Adipocyte (in vitro differentiated cells): ENCODE measurements at regions not wholly inside any gene's neighbourhood (a gene's known extent, or its start where the extent isn't known, plus 50 kb on each side); places are given as distances from the start of the nearest gene placed in this dataset.

Experiments
- DNase-seq: peaks from one replicate; pipeline ENCODE4 v3.0.0-alpha.2; 2015; ENCODE audit warnings: low read depth
- H3K27me3 ChIP-seq: replicated peaks from 2 replicates; pipeline ENCODE4 v1.7.0; 2013; ENCODE audit warnings: mild to moderate bottlenecking, low read length, moderate library complexity; ENCODE audit not compliant: control insufficient read depth, insufficient read depth
- H3K36me3 ChIP-seq: 2 replicates; pipeline ENCODE4 v1.7.0; 2013; ENCODE audit warnings: low read length, mild to moderate bottlenecking, moderate library complexity; ENCODE audit not compliant: control insufficient read depth, insufficient read depth, severe bottlenecking
- H3K4me1 ChIP-seq: 2 replicates; pipeline ENCODE4 v1.7.0; 2013; ENCODE audit warnings: mild to moderate bottlenecking, low read length, moderate library complexity; ENCODE audit not compliant: control insufficient read depth, insufficient read depth
- H3K4me3 ChIP-seq: 2 replicates; pipeline ENCODE4 v1.7.0; 2013; ENCODE audit warnings: mild to moderate bottlenecking, low read length, moderate library complexity
- H3K9ac ChIP-seq: 2 replicates; pipeline ENCODE4 v1.7.0; 2013; ENCODE audit warnings: mild to moderate bottlenecking, low read length, moderate library complexity
- H3K9me3 ChIP-seq: 2 replicates; pipeline ENCODE4 v1.7.0; 2013; ENCODE audit warnings: mild to moderate bottlenecking, low read length, moderate library complexity; ENCODE audit not compliant: control insufficient read depth

DNA sequence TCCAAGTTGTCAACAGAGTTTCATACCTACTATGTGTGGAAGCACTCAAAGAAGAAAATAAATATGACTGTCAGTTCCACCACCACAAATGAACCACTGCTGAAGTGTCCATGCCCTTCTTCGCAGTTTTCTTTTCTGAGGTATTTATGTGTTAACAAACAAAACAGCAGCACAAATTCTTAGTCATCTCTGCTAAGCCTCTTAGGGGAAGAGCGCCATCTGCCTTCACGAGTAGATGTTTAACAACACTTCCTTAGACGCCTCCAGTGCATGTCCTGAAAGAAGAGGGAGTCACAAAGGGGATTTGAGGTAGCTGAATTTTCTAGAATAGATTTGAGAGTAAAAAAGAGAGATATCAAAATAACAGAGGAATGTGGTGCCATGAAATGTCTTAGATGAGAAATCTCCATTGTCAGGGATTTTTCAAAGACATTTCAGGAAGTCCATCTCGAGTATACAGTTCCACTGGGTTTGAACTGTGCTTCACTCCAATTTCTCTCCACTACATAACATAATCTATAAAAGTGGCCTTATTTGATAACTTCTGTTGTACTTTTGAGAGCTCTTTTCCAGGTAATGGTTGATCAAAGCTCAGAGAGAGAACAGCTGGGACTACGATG lies 775.3 kb upstream of the POM121L12 start:
- Histone ChIP-seq H3K27me3 (no peaks in the 10 kb centered on the region), H3K9me3 (no peaks in the 10 kb centered on the region), H3K36me3 (no peaks in the 10 kb centered on the region), H3K4me3 (no peak overlapping the region), H3K4me1 (no peaks in the 10 kb centered on the region), H3K9ac (no peak overlapping the region)
- DNase-seq: no peak

DNA sequence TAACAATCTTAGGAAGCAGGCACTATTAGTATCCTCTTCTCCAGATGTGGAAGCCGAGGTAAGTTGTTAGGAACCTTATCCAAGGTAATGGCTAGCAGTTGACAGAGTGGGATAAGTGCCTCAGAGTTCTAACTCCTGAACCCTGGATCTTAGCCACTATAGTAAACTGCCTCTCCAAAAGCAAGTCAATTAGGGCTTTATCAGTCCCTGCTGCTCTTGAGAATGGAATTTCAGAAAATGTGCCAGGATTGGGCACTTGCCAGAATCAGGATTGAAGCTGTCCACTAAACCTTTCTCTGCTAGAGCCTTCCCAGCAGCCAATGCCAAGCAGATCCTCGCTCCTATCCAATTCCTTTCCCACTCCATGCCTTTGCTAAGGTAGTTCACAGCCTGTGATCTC lies 777.5 kb upstream of the POM121L12 start:
- Histone ChIP-seq H3K9ac (no peak overlapping the region), H3K27me3 (no peaks in the 10 kb centered on the region), H3K4me1 (no peaks in the 10 kb centered on the region), H3K4me3 (no peak overlapping the region), H3K36me3 (no peaks in the 10 kb centered on the region), H3K9me3 (no peaks in the 10 kb centered on the region)
- no peak for DNase-seq

DNA sequence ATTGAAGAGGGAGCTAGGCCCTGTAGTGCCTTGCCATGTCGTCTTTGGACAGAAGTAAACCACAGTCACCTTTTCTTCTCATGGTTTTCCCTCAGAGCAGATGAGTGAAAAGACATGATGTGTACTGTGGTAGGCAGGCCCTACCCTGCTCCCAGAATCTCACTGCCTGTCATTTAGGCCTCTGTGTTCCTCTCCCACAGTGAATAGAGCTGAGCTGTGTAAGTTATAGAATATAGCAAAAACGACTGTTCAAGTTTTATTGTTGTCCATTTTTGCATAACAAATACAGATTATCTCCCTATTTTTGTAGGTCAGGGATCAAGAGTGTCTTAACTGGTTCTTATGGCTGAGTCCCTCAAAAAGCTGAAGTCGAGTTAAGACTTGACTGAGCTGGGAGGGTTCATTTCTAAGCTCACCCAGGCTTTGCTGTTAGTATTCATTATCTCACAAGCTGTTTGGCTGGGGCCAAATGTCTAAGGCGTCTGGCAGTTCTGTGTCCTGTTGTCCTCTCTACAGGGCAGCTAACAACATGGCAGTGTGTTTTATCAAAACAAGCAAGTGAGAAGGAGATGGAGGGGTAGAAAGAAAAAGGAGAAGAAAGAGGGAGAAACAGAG lies 780.9 kb upstream of the POM121L12 start:
- H3K9me3 ChIP-seq: no peaks in the 10 kb centered on the region
- no peaks in the 10 kb centered on the region for H3K36me3 ChIP-seq
- no peaks in the 10 kb centered on the region for H3K27me3 ChIP-seq
- no peak for DNase-seq
- no peak overlapping the region for H3K4me3 ChIP-seq
- no peak overlapping the region for H3K9ac ChIP-seq
- H3K4me1 ChIP-seq: no peaks in the 10 kb centered on the region

DNA sequence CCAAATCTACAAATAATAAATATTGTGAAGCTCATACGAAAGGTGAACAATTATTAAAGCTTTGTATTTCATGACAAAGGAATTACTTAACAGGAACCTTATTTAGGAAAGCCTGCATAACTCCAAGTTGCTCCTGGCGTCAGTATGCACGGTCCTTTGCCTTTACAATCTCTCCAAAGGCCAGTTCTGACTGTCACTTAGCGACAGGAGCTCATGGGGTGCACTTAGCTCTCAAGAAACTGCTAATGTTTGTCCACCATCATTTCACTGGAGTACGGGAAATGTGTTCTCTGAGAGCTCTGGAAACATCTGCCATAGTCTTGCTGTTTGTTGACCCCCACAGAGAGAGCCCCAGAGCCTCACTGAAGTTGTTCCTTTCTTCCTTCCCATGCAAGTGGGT lies 781.5 kb upstream of the POM121L12 start:
- no peak overlapping the region for H3K9ac ChIP-seq
- no peak for DNase-seq
- no peaks in the 10 kb centered on the region for H3K4me1 ChIP-seq
- no peaks in the 10 kb centered on the region for H3K27me3 ChIP-seq
- no peaks in the 10 kb centered on the region for H3K9me3 ChIP-seq
- no peak overlapping the region for H3K4me3 ChIP-seq
- H3K36me3 ChIP-seq: no peaks in the 10 kb centered on the region

DNA sequence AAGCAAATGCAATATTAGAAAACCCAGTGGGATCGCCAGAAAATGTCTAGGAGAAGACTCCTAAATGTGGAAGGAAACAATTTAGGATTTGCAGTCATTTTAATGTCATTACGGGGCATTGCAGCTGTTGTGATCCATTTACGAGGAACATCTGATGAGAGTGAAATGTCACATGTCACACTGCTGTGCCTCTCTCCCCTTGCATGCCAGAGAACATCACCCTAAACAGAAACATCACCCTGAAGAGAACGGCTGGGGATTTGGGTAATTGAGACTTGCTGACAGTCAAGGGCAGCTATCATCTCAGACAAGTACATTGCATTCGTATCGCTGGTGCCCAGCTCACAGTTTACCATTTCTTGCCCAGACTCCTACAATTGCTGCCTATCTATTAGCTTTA lies 785.7 kb upstream of the POM121L12 start:
- Histone ChIP-seq H3K4me3 (no peak overlapping the region), H3K9ac (no peak overlapping the region), H3K4me1 (no peaks in the 10 kb centered on the region), H3K36me3 (no peaks in the 10 kb centered on the region), H3K27me3 (no peaks in the 10 kb centered on the region), H3K9me3 (no peaks in the 10 kb centered on the region)
- DNase-seq: no peak

DNA sequence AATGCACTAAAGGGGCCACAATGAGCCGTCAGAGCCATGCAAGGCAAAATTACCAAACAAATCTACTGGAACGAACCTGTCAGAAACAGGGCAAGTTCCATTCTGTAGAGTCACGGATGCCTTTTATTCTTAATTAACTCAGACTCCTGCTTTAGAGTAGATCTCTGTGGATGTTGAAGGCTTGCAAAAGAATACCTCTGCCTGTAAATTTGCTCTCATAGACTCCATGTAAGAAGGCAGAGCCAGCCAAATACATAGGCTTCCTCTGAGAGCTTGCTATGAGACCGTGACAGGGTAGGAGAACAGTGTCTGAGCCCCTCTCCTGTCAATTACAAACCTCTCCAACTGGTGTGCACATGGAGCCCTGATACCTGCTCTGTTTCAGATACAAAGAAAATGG lies 787.9 kb upstream of the POM121L12 start:
- no peak for DNase-seq
- no peaks in the 10 kb centered on the region for H3K36me3 ChIP-seq
- H3K4me1 ChIP-seq: no peaks in the 10 kb centered on the region
- no peak overlapping the region for H3K9ac ChIP-seq
- no peak overlapping the region for H3K4me3 ChIP-seq
- H3K27me3 ChIP-seq: no peaks in the 10 kb centered on the region
- no peaks in the 10 kb centered on the region for H3K9me3 ChIP-seq

DNA sequence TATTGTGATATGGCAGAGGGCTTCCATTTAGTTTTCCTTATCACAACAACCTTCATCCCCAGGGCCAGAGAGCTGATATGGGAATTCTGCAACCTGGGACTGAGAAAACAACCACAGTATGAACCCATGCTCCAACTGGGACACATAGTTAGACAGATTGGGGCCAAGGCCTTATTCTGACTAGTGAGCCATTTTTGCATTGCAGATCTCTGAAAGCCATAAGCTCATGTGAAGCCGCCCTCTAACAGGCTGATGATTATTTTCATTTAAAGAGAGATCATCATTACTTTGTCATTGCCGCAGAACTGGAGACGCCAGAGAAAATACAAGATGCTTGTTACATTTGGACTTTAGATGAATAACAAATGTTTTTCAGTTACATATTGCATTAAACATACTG lies 791.7 kb upstream of the POM121L12 start:
- no peak overlapping the region for H3K9ac ChIP-seq
- H3K36me3 ChIP-seq: no peaks in the 10 kb centered on the region
- no peaks in the 10 kb centered on the region for H3K4me1 ChIP-seq
- H3K27me3 ChIP-seq: no peaks in the 10 kb centered on the region
- DNase-seq: no peak
- H3K4me3 ChIP-seq: no peak overlapping the region
- no peaks in the 10 kb centered on the region for H3K9me3 ChIP-seq

DNA sequence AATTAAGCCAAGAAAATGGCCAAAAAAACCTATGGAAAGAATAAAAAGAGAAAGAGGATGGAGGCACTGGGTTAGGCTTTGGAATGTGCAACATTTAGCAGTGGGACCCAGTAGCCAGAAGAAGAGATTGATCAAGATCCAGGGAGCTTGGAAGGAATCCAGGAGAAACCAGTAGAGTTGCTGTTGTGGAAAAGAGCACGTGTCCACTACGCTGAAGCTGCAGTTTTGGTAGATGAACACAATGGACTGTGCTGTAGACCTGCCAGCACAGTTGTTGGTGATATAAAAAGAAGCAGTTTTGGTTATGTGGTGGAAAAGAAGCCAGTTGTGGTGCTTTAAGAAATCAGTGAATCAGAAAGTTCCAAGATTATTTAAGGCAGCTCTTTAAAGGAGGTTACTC lies 802.2 kb upstream of the POM121L12 start:
- no peak overlapping the region for H3K4me3 ChIP-seq
- no peaks in the 10 kb centered on the region for H3K9me3 ChIP-seq
- no peak overlapping the region for H3K9ac ChIP-seq
- no peaks in the 10 kb centered on the region for H3K36me3 ChIP-seq
- no peaks in the 10 kb centered on the region for H3K27me3 ChIP-seq
- no peaks in the 10 kb centered on the region for H3K4me1 ChIP-seq
- DNase-seq: no peak

DNA sequence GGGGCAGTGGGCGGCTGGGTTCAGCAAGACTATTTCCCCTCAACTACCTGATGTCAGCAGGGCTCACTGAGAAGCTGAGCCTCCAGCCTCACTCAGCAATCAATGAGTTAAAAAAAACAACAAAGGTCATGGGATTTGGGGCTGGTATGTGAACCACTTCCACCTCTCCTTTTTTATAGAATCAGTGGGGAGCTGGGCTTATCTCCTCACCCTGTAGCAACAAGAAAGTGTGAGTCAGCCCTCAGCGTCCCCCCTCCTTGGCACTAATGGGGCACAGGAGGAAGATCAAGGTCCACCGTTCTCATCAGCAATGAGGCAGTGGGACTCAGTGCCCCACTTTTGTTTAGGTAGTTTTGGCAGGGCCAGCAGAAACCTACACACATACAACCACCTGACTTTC lies 823.5 kb upstream of the POM121L12 start:
- H3K36me3 ChIP-seq: no peaks in the 10 kb centered on the region
- H3K4me3 ChIP-seq: no peak overlapping the region
- no peak overlapping the region for H3K9ac ChIP-seq
- no peaks in the 10 kb centered on the region for H3K4me1 ChIP-seq
- DNase-seq: no peak
- no peaks in the 10 kb centered on the region for H3K9me3 ChIP-seq
- H3K27me3 ChIP-seq: no peaks in the 10 kb centered on the region

DNA sequence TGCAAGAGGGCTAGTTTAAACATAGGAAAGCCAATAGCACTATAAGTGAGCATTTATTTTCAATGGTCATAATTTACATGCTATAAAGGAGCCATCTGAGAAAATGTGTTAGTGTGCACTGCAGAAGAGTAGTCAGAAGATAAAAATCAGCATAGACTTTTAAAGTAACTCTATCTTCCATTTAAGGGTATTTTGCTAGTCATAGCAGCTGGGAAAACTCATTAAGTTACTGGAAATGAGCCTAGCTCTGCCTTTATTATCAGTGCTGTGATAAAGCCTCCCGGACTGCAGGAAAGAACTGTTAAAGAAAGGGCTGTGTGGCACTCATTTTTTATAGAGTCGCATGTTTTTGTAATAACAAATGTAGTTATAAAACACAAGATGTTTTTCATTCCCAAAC lies 825.8 kb upstream of the POM121L12 start:
- DNase-seq: no peak
- H3K4me1 ChIP-seq: no peaks in the 10 kb centered on the region
- no peaks in the 10 kb centered on the region for H3K27me3 ChIP-seq
- no peak overlapping the region for H3K4me3 ChIP-seq
- no peaks in the 10 kb centered on the region for H3K36me3 ChIP-seq
- no peaks in the 10 kb centered on the region for H3K9me3 ChIP-seq
- no peak overlapping the region for H3K9ac ChIP-seq

DNA sequence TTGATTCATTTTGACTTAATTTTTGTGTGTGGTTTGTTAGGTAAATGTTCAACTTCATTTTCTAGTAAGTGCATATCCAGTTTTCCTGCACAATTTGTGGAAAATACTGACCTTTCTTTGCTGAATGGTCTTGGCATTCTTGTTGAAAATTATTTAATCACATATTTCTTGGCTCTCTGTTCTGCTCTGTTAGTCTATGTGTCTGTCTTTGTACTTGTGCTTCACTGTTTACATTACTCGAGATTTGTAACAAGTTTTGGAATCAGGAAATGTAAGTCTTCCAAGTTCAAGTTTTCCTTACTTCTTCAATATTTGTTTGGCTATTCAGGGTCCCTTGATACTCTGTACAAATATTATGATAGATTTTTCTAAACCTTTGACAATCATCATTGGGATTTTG lies 838.2 kb upstream of the POM121L12 start:
- no peaks in the 10 kb centered on the region for H3K36me3 ChIP-seq
- no peak overlapping the region for H3K9ac ChIP-seq
- DNase-seq: no peak
- H3K4me1 ChIP-seq: no peaks in the 10 kb centered on the region
- H3K9me3 ChIP-seq: no peaks in the 10 kb centered on the region
- no peak overlapping the region for H3K4me3 ChIP-seq
- H3K27me3 ChIP-seq: no peaks in the 10 kb centered on the region

DNA sequence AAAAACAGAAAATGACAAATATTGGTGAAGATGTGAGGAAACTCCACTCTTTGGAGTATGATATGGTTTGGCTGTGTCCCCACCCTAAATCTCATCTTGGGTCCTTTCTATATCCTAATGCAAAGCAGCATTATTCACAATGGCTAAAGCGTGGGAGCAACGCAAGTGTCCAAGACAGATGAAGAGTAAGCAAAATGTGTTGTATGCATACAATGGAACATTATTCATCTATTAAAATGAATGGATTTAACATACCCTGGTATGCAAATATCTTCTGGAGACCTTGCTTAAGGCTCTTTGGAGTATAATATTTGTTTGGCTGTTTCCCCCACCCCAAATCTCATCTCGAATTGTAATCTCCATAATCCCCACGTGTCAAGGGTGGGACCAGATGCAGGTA lies 839.8 kb upstream of the POM121L12 start:
- no peak overlapping the region for H3K4me3 ChIP-seq
- H3K9ac ChIP-seq: no peak overlapping the region
- no peaks in the 10 kb centered on the region for H3K36me3 ChIP-seq
- no peaks in the 10 kb centered on the region for H3K27me3 ChIP-seq
- no peak for DNase-seq
- H3K4me1 ChIP-seq: no peaks in the 10 kb centered on the region
- no peaks in the 10 kb centered on the region for H3K9me3 ChIP-seq
